B cell (primary cell): ENCODE measurements at regions not wholly inside any gene's neighbourhood (a gene's known extent, or its start where the extent isn't known, plus 50 kb on each side); places are given as distances from the start of the nearest gene placed in this dataset.

Experiments
- CTCF ChIP-seq: fragments of 200-600 bp; IDR thresholded peaks from one replicate; pipeline ENCODE4 v1.8.0; 2022; ENCODE audit warnings: antibody characterized with exemption, mild to moderate bottlenecking
- EZH2 ChIP-seq: IDR thresholded peaks from 2 replicates; pipeline ENCODE4 v1.6.1; 2012; ENCODE audit warnings: borderline replicate concordance, low read depth, mild to moderate bottlenecking, moderate library complexity, low read length; ENCODE audit not compliant: insufficient read depth, poor library complexity, severe bottlenecking

- TF ChIP-seq CTCF = no peak
- no peak for TF ChIP-seq EZH2
Measured at GRCh38 chr6:121557146-121557940, 121.9 kb downstream of the GJA1 start.
